PC-3 (cell line): ENCODE measurements at regions not wholly inside any gene's neighbourhood (a gene's known extent, or its start where the extent isn't known, plus 50 kb on each side); places are given as distances from the start of the nearest gene placed in this dataset.

ENCODE experiments used
- ATAC-seq: fragments of 200-7000 bp; cut with Tn5 transposase; 2 replicates; pipeline ENCODE4 v1.9.1; 2020; ENCODE audit warnings: mild to moderate bottlenecking, moderate library complexity
- BruUV-seq: library from RNA; stranded (reverse); fragments of 400-500 nt; replicated peaks from 2 replicates; lab custom pipeline; 2021; lab: Mats Ljungman, UMichigan
- CTCF ChIA-PET: fragments of 300-600 bp; sonication (Branson Sonifier 250); formaldehyde crosslinking; loops from one replicate; lab custom pipeline; 2022; ENCODE audit warnings: antibody characterized with exemption; lab: Charles Lee
- POLR2A ChIA-PET: fragments of 300-600 bp; sonication (Branson Sonifier 250); formaldehyde crosslinking; loops from one replicate; lab custom pipeline; 2022; ENCODE audit warnings: antibody characterized with exemption; ENCODE audit not compliant: unreplicated experiment; lab: Charles Lee
- DNase-seq: peaks from one replicate; pipeline ENCODE4 v3.0.0-alpha.2; 2015
- H2AFZ ChIP-seq: fragments of 300-600 bp; sonication (generic); 2 replicates; pipeline ENCODE4 v1.6.0; 2016; ENCODE audit warnings: antibody characterized with exemption, low read length
- H3F3A ChIP-seq: fragments of 300-600 bp; sonication (generic); one replicate; pipeline ENCODE4 v1.6.0; 2017; ENCODE audit warnings: antibody characterized with exemption, low read length, control low read depth, mild to moderate bottlenecking; ENCODE audit not compliant: unreplicated experiment
- H3K27ac ChIP-seq: fragments of 300-600 bp; sonication (generic); 2 replicates; pipeline ENCODE4 v1.5.1; 2016; ENCODE audit warnings: mild to moderate bottlenecking, low read length
- H3K27me3 ChIP-seq: fragments of 300-600 bp; sonication (generic); 2 replicates; pipeline ENCODE4 v1.6.1; 2016; ENCODE audit warnings: low read length, mixed read lengths
- H3K36me3 ChIP-seq: fragments of 300-600 bp; sonication (generic); 2 replicates; pipeline ENCODE4 v1.6.1; 2016; ENCODE audit warnings: low read depth, mixed run types, low read length, mixed read lengths
- H3K4me1 ChIP-seq: fragments of 300-600 bp; sonication (generic); 2 replicates; pipeline ENCODE4 v1.5.1; 2016; ENCODE audit warnings: low read length; ENCODE audit not compliant: insufficient read depth
- H3K4me2 ChIP-seq: fragments of 300-600 bp; sonication (generic); 2 replicates; pipeline ENCODE4 v1.6.0; 2016; ENCODE audit warnings: low read length
- H3K4me3 ChIP-seq: fragments of 300-600 bp; sonication (generic); 2 replicates; pipeline ENCODE4 v1.5.1; 2016; ENCODE audit warnings: mild to moderate bottlenecking, low read length, mixed read lengths
- H3K79me2 ChIP-seq: fragments of 300-600 bp; sonication (generic); 2 replicates; pipeline ENCODE4 v1.6.1; 2017; ENCODE audit warnings: low read length, mixed read lengths
- H3K9ac ChIP-seq: fragments of 300-600 bp; sonication (generic); 2 replicates; pipeline ENCODE4 v1.6.0; 2016; ENCODE audit warnings: mild to moderate bottlenecking, low read length
- H3K9me2 ChIP-seq: fragments of 300-600 bp; sonication (generic); replicated peaks from 2 replicates; pipeline ENCODE4 v1.6.1; 2016; ENCODE audit warnings: mixed run types, low read length, mixed read lengths
- H3K9me3 ChIP-seq: fragments of 300-600 bp; sonication (generic); 2 replicates; pipeline ENCODE4 v1.6.1; 2016; ENCODE audit warnings: low read length, mixed read lengths
- H4K20me1 ChIP-seq: fragments of 300-600 bp; sonication (generic); 2 replicates; pipeline ENCODE4 v1.6.1; 2016; ENCODE audit warnings: low read length, mixed read lengths
- EZH2 ChIP-seq: fragments of 300-600 bp; sonication (generic); IDR thresholded peaks from one replicate; pipeline ENCODE4 v1.6.1; 2017; ENCODE audit warnings: antibody characterized with exemption, mild to moderate bottlenecking, low read length; ENCODE audit not compliant: unreplicated experiment
- EZH2phosphoT487 ChIP-seq: fragments of 300-600 bp; sonication (generic); IDR thresholded peaks from 2 replicates; pipeline ENCODE4 v1.6.1; 2018; ENCODE audit warnings: mild to moderate bottlenecking, antibody characterized with exemption, low read length, borderline replicate concordance
- intact Hi-C: fragments of 100-400 bp; cut with micrococcal nuclease; formaldehyde crosslinking; loops from 2 replicates; pipeline ENCODE4 v1.9.0; 2023
- TF ChIP-seq, protein P1 (sequence below): fragments of 300-600 bp; sonication (generic); conservative IDR thresholded peaks from 2 replicates; pipeline ENCODE4 v1.5.1; 2017; ENCODE audit warnings: antibody characterized with exemption, low read depth, mild to moderate bottlenecking, low read length

DNA sequence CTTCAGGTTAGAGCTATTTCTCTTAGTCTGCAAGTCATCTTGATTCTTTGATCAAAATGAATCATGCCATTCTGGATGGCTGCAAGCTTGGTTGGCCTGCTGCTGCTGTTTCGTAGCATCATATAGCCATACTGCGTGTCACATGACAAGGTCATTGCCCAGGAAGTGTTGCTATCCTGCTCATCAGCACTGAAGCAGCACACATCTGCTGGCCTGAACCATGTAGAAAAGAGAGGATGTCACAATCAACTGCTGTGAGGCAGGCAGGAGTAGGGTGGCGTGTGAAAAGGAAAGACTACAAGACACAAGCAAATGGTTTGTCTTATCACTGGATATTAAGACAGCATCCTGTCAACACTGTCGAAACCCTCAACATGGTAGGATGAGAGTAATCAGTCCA is 376.7 kb upstream of the RORB start:
- Histone ChIP-seq H3K4me1 (no peaks in the 10 kb centered on the region), H3K9me2 (no peaks in the 10 kb centered on the region), H3F3A (no peaks in the 10 kb centered on the region), H3K4me2 (no peak overlapping the region), H2AFZ (no peak overlapping the region), H3K9ac (no peak overlapping the region), H3K4me3 (no peak overlapping the region), H3K27ac (no peak overlapping the region), H3K36me3 (no peaks in the 10 kb centered on the region), H3K27me3 (no peaks in the 10 kb centered on the region), H3K9me3 (no peaks in the 10 kb centered on the region), H3K79me2 (no peaks in the 10 kb centered on the region), H4K20me1 (no peaks in the 10 kb centered on the region)
- ChIA-PET CTCF (no interaction called here), POLR2A (no interaction called here)
- no peak for DNase-seq
- TF ChIP-seq EZH2 (no peak), EZH2phosphoT487 (no peak)
- TF ChIP-seq, protein P1, sequence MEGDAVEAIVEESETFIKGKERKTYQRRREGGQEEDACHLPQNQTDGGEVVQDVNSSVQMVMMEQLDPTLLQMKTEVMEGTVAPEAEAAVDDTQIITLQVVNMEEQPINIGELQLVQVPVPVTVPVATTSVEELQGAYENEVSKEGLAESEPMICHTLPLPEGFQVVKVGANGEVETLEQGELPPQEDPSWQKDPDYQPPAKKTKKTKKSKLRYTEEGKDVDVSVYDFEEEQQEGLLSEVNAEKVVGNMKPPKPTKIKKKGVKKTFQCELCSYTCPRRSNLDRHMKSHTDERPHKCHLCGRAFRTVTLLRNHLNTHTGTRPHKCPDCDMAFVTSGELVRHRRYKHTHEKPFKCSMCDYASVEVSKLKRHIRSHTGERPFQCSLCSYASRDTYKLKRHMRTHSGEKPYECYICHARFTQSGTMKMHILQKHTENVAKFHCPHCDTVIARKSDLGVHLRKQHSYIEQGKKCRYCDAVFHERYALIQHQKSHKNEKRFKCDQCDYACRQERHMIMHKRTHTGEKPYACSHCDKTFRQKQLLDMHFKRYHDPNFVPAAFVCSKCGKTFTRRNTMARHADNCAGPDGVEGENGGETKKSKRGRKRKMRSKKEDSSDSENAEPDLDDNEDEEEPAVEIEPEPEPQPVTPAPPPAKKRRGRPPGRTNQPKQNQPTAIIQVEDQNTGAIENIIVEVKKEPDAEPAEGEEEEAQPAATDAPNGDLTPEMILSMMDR = no peak
- BruUV-seq = no TSS peak
- intact Hi-C loops = no loop called here
- ATAC-seq = no peak

- TF ChIP-seq, protein P1 = no peak
- TF ChIP-seq EZH2 = no peak
- TF ChIP-seq EZH2phosphoT487 = no peak
- intact Hi-C loops = no loop called here
- H3K4me1 ChIP-seq = no peaks in the 10 kb centered on the region
- H3K36me3 ChIP-seq = no peaks in the 10 kb centered on the region
- no peaks in the 10 kb centered on the region for H3K9me3 ChIP-seq
- ChIA-PET CTCF (no interaction called here), POLR2A (no interaction called here)
- no TSS peak for BruUV-seq
- H3K27ac ChIP-seq = no peak overlapping the region
- no peaks in the 10 kb centered on the region for H3K9me2 ChIP-seq
- H3K27me3 ChIP-seq = no peaks in the 10 kb centered on the region
- H2AFZ ChIP-seq = no peak overlapping the region
- H3K79me2 ChIP-seq = no peaks in the 10 kb centered on the region
- no peak overlapping the region for H3K9ac ChIP-seq
- no peak overlapping the region for H3K4me3 ChIP-seq
- DNase-seq (no peak), ATAC-seq (no peak)
- H4K20me1 ChIP-seq = no peaks in the 10 kb centered on the region
- H3F3A ChIP-seq = no peaks in the 10 kb centered on the region
- no peak overlapping the region for H3K4me2 ChIP-seq
Measured at GRCh38 chr9:74122216-74122615, 374.9 kb upstream of the RORB start.

GRCh38 chr9:74122661-74123060 is 374.5 kb upstream of the RORB start:
- Histone ChIP-seq H3F3A (no peaks in the 10 kb centered on the region), H3K79me2 (no peaks in the 10 kb centered on the region), H3K9ac (no peak overlapping the region), H3K4me1 (no peaks in the 10 kb centered on the region), H3K27me3 (no peaks in the 10 kb centered on the region), H3K4me3 (no peak overlapping the region), H3K36me3 (no peaks in the 10 kb centered on the region), H3K4me2 (no peak overlapping the region), H3K9me3 (no peaks in the 10 kb centered on the region), H3K9me2 (no peaks in the 10 kb centered on the region), H3K27ac (no peak overlapping the region), H2AFZ (no peak overlapping the region), H4K20me1 (no peaks in the 10 kb centered on the region)
- ChIA-PET CTCF (no interaction called here), POLR2A (no interaction called here)
- DNase-seq = no peak
- ATAC-seq = no peak
- intact Hi-C loops = no loop called here
- no TSS peak for BruUV-seq
- TF ChIP-seq EZH2phosphoT487 = no peak
- TF ChIP-seq, protein P1 = no peak
- TF ChIP-seq EZH2 = no peak
